HG03060 (cell line): ENCODE measurements at regions not wholly inside any gene's neighbourhood (a gene's known extent, or its start where the extent isn't known, plus 50 kb on each side); places are given as distances from the start of the nearest gene placed in this dataset.
"Not testable (repeated sequence)": the region's sequence is repeated elsewhere in the genome, so short reads cannot be mapped to it uniquely, and the experiment has no call there.

Experiments
- ATAC-seq: cut with Tn5 transposase; IDR thresholded peaks from one replicate; pipeline ENCODE4 v1.9.1; 2021; ENCODE audit warnings: low read depth, moderate number of reproducible peaks; ENCODE audit not compliant: unreplicated experiment

- ATAC-seq, result no peak
These were observed 135.6 kb upstream of the LYZL2 start for GRCh38 chr10:30765022-30765615.

DNA sequence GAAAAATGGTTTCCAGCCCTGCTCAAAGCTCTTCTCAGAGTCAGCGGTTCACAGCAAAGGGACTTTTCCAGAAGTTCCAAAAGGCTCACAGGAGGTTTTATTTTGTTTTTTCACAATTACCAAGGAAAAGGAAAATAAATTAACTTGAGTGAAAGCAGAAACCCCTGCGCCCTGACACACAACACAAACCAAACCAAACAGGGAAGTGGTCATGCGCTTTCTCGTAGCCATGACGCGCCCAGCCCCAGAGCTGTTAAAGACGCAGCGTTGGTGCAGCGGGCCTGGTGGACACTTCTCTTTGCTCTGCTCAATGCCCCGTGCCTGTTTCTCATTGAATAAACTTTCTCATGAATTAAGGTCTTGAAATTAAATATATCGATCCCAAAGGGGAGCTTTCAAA lies 134.4 kb upstream of the LYZL2 start:
- no peak for ATAC-seq

GRCh38 chr10:30762620-30763019 lies 133.1 kb upstream of the LYZL2 start:
- no peak for ATAC-seq

GRCh38 chr10:30759423-30759822 lies 129.9 kb upstream of the LYZL2 start:
- ATAC-seq, result no peak

- ATAC-seq, result no peak
These were observed 128.8 kb upstream of the LYZL2 start for GRCh38 chr10:30758338-30758737.

DNA sequence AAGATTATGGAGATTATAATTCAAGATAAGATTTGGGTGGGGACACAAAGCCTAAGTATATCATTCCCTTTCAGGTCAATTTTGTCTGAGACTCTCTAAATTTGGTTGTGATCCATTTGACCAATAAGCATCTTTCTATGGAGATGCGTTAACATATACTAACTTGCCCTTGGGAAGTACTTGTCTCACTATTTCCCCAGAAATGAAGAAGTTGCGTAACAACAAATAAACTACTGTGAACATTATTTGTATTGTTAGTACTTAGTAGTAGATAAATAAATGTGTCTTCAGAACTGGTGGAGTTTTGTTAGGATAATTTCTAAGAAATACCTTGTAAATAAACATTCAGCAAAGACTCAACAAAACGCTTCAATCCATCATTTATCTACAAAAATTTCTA lies 127.3 kb upstream of the LYZL2 start:
- ATAC-seq, result no peak

DNA sequence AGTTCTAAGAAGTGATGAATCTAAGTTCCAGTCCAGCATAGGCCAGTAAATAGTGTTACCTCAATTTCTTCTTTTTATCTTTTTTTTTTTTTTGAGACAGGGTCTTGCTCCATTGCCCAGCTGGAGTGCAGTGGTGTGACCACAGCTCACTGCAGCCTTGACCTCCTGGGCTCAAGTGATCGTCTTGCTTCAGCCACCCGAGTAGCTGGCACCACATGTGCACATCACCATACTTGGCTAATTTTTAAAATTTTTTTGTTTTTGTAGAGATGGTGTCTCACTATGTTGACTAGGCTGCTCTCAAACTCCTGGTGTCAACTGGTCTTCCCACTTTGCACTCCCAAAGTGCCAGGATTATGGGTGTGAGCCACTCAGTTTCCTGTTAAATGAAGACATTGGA lies 126.6 kb upstream of the LYZL2 start:
- ATAC-seq, result no peak

GRCh38 chr10:30755441-30755953 lies 125.9 kb upstream of the LYZL2 start:
- no peak for ATAC-seq

GRCh38 chr10:30752481-30752881 lies 122.9 kb upstream of the LYZL2 start:
- ATAC-seq, result no peak

GRCh38 chr10:30751678-30752331 lies 122.3 kb upstream of the LYZL2 start:
- ATAC-seq, result no peak

DNA sequence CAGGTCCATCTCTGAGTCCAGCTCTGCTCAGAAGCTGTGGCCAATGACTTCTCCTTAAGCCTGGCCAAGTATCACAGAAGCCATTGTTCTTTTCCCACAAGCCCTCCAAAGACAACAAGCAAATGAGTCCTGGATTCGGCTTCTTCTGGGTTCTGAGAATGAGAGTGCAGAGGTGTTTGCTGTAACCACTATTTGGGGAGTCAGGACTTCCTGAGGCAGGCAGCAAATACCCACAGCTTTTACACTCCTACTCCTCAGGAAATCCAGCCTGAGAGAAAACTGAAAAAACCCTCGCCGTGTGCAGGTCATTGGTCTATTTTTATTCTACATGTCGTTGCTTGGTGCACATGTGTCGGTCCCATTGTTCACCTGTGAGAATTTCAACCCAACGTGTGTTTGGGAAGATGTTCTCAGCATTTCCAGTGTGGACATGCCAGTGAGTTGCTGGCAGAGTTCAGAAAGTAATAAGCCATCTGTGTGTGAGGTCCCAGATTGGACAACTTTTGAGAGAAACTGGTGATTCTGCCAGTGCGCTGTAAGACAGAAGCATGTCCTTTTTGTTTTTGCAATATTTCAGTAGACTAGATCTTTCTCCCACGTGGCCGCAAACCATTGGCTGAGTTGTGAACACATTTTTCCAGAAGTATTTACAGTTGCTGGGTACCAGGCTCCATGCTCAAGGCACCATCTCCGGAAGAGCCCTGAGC lies 121.6 kb upstream of the LYZL2 start:
- no peak for ATAC-seq

DNA sequence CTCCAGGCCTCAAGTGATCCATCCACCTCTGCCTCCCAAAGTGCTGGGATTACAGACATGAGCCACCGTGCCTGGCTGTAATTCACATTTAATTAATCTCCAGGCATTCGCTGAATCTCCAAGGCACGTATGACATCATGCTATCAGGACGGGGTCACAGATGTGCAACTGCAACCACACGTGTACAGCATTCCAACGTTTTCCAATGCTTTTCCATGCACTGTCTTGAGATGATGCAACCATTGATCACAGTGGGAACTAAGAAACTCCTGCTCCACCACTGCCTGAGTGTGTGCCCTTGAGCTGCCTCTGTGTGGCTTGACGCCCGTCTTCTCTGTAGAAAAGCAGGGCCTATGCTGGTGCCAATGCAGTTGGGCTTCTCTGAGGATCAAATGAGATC lies 119.8 kb upstream of the LYZL2 start:
- no peak for ATAC-seq

DNA sequence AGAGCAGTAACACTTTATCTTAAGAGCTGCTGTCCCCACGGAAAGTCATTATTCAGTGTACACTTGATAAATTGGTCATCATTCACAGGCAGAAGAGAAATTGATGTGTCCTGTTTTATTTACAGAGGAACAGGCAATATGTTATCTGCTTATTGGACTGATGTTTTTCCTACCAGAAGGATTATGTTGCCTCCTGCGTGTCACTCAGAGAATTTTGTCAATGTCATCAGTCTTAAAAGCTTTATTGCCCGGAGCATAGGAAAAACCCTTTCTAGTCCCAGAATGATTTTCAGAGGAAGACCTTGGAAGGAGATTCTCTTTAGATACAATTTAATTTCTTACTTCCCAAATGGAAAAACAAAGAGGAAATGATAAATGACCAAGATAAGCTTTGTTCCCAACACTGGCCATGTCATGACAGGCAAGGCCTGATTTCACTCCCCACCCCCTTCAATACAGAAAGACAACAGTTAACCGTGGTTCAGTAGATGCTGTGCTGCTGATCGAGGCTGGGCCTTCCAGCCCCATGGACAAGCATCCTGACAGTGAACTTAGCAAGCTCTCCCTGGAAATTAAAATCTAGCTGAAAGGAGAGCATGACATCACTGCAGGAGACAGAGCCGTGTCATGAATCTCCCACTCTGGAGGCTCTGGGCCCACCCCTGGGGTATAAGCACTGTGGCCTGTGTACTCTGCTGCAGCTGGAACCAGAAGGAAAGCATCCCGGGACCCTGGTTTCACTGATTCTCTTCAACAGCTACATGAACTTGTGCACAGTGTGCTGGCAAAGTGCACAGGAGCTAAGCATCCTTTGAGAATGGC lies 118.8 kb upstream of the LYZL2 start:
- ATAC-seq, result no peak

GRCh38 chr10:30747633-30748032 lies 118.1 kb upstream of the LYZL2 start:
- ATAC-seq, result no peak

GRCh38 chr10:30745953-30746352 lies 116.4 kb upstream of the LYZL2 start:
- ATAC-seq, result no peak

DNA sequence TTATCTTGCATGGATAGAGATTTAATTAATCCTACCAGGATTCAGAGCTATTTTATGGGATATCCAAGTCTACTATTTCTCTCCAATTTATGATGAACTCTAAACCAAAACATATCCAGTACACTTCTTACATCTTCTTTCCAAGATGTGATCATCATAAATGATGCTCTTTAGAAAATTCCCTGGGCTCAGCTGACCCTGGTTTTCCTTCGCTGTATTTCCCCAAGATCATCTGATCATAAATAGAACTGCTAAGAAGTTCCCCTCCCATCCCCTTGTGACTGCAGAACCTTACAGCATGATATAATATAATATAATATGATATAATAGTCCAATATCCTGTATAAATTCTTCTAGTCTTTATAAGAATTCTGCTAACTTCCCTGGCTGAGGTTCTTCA lies 114.6 kb upstream of the LYZL2 start:
- ATAC-seq, result no peak

GRCh38 chr10:30743586-30743985 lies 114.0 kb upstream of the LYZL2 start:
- ATAC-seq, result no peak

DNA sequence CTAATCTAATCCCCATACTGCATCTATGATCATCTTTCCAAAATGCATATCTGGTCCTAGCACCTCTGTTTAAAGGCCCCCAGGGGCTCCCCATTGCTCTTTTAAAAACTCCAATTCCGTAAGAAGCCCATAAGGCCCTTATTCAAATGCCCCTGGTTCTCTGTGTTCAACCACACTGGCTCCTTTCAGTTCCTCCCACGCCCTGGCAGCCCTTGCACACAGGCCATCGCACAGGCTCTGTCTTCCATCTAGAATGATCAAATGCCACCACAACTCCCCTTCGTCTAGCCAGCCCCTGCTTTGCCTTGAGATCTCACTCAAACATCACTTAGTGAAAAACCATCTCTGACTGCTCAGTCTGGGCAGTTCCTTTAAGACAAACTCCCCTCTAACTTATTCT lies 112.9 kb upstream of the LYZL2 start:
- peak; percentile 63 for ATAC-seq

DNA sequence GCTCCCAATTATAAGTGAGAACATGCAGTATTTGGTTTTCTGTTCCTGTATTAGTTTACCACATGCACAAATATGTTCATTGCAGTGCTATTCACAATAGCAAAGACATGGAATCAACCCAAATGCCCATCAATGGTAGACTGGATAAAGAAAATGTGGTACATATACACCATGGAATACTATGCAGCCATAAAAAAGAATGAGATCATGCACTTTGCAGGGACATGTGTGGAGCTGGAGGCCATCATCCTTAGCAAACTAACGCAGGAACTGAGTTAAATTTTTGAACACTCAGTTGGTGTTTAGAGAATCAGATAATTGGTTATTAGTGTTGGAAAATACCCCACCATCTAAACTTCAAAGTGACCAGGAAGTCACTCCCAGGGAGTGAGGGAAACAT lies 111.2 kb upstream of the LYZL2 start:
- ATAC-seq, result not testable (repeated sequence)

DNA sequence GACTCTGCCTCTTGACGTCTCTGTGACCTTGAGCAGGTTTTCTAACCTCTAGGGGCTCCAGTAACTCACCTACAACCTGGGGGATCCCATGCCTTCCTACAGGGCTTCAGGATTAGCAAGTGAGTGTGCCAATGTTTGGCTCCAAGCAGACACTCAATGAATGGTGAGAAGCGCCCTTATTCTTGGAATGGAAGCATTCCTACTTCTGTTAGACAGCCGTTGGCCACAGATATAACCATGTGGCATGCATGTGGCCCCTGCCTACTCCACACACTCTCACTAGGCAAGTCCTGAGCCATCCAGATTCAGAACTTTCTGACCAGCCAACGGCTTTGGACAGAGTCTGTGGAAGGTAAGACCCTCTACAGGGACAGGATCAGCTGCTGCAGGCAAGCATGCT lies 108.9 kb upstream of the LYZL2 start:
- no peak for ATAC-seq

GRCh38 chr10:30737931-30738391 lies 108.4 kb upstream of the LYZL2 start:
- ATAC-seq, result no peak
